GM18951 (cell line): ENCODE measurements at regions not wholly inside any gene's neighbourhood (a gene's known extent, or its start where the extent isn't known, plus 50 kb on each side); places are given as distances from the start of the nearest gene placed in this dataset.
"Not testable (repeated sequence)": the region's sequence is repeated elsewhere in the genome, so short reads cannot be mapped to it uniquely, and the experiment has no call there.

Experiments
- POLR2A ChIP-seq: IDR thresholded peaks from 4 replicates; pipeline ENCODE4 v1.6.1; 2011; ENCODE audit warnings: mild to moderate bottlenecking; ENCODE audit not compliant: insufficient read length, insufficient read depth; ENCODE audit errors: extremely low read depth
- in situ Hi-C: fragments of 300-500 bp; cut with MboI; formaldehyde crosslinking; loops from one replicate; pipeline ENCODE4 v1.12.0; 2022; ENCODE audit warnings: low sequenced_read_pairs, mixed read lengths, inconsistent platforms; ENCODE audit not compliant: unreplicated experiment

DNA sequence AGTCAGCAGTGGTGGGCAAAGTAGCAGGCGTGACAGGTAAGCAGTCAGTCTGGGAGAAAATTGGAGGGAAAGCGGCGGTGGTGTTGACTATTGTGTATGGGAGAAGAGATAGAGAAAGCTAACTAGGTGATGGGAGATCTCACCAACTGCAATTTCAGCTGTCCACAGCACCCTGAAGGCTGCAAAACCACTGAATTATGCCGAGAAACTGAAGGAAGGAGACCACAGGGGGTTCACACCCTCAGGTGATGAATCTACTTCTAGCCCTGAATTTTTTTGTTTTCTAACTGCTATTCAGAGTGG, 631.5 kb downstream of the UQCRFS1 start:
- no peak for TF ChIP-seq POLR2A
- in situ Hi-C loops = no loop called here

DNA sequence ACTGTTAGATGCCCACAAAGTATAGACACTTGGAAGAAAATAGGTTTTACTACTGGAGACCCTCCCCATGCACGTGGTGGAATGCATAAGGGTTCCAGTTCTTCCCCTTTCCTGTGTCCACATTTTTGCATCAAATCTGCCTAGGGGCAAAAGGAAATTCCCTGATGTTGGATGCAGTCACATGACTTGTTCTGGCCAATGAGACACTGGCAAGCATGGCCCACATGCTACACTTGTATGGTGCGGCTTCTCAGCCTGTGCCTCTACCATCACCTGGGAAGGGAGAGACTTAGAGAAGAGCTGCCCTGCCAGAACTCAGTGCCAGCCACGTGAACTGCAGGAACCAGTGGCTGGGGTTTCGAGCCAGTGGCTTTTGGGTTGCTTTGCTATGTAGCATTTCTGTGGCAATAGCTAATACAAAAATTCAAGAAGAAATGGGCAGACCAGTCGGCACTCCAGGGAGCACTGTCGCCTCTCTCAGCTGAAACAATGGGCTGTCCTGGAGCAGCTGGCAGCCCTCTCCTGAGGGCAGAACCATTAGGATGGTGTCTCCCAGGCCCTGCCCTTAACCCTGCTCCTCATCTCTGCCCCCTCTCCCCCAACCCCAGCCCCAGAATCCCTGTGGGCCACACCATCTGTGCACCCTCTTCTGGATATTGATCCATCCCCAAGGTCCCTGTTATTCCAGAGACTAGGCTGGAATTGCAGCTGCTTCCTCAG, 634.0 kb downstream of the UQCRFS1 start:
- in situ Hi-C loops = no loop called here
- TF ChIP-seq POLR2A = no peak

DNA sequence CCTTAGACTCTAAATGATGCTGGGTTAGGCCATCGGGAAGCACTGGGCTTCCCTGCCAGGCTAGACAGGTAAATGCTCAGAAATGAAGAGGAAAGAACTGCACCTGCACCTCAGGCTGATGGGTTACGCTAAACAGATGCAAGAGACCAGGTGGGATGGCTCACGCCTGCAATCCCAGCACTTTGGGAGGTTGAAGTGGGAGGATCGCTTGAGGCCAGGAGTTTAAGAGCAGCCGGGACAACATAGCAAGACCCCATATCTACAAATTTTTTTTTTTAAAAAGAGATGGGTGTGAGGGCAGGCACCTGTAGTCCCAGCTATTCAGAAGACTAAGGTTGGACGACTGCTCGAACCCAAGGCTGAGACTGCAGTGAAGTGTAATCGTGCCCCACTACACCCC, 634.7 kb downstream of the UQCRFS1 start:
- no peak for TF ChIP-seq POLR2A
- in situ Hi-C loops = no loop called here

DNA sequence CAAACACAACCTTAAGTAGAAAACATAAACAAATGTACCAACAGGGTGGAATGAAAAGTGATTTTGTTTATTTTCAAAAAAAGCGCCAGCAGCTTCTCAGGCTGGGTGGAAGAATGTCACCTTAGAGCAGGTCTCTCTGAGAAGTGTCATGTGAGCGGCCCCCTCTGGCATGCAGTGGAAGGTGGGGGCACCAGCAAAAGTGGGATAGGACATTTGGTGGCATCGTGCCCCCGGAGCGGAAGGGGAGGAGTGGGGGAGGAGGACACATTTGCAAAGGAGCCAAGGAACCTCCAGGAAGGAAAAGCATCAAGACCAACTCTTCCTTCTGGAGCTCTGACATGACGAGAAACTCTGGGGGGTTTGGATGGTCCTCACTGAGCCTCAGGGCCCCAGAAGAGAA, 635.3 kb downstream of the UQCRFS1 start:
- in situ Hi-C loops = no loop called here
- no peak for TF ChIP-seq POLR2A

DNA sequence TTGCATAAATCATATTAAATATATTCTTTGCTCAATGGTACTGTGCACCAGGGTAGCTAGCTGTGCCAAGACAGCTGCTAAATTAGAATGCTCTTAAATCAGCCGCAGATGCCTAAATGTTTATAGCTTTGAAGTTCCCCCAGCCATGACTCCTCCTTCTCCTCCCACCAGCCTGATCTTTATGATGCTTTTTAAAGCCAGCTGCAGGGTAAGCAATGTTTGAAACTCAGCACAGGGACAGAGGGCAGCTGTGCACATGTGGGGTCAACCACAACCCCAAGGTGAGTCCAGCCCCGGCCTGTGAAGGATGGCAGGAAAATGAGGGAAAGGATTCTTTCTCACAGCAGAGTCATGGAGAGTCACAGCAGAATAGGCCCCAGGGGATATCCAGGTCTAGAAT, 635.7 kb downstream of the UQCRFS1 start:
- in situ Hi-C loops = no loop called here
- TF ChIP-seq POLR2A = no peak

DNA sequence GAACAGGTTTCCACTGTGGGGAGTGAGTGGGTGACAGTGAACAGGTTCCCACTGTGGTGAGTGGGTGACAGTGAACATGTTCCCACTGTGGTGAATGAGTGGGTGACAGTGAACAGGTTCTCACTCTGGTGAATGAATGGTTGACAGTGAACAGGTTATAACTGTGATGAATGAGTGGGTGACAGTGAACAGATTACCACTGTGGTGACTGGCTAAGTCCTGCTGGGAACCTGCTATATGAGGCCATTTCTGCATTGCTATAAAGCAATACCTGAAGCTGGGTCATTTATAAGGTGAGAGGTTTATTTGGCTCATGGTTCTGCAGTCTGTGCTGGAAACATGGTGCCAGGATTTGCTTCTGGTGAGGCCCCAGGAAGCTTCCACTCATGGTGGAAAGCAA, 637.1 kb downstream of the UQCRFS1 start:
- in situ Hi-C loops = no loop called here
- no peak for TF ChIP-seq POLR2A

DNA sequence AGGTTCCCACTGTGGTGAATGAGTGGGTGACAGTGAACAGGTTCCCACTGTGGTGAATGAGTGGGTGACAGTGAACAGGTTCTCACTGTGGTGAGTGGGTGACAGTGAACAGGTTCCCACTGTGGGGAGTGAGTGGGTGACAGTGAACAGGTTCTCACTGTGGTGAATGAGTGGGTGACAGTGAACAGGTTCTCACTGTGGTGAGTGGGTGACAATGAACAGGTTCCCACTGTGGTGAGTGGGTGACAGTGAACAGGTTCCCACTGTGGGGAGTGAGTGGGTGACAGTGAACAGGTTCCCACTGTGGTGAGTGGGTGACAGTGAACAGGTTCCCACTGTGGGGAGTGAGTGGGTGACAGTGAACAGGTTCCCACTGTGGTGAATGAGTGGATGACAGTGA, 637.6 kb downstream of the UQCRFS1 start:
- in situ Hi-C loops = not testable (repeated sequence)

DNA sequence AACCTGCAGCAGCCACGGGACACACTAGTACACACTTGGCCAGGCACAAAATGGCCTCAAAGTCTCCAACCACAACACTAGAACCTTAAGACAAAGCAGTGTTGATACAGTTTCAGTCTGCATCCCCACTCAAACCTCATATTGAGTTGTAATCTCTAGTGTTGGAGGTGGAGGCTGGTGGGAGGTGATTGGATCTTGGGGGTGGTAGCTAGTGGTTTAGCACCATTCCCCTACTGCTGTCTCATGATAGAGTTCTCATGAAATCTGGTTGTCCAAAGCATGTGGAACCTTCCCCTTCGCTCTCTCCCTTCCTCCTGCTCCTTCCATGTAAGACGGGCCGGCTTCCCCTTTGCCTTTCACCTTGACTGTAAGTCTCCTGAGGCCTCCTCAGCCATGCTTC, 638.7 kb downstream of the UQCRFS1 start:
- in situ Hi-C loops = no loop called here

DNA sequence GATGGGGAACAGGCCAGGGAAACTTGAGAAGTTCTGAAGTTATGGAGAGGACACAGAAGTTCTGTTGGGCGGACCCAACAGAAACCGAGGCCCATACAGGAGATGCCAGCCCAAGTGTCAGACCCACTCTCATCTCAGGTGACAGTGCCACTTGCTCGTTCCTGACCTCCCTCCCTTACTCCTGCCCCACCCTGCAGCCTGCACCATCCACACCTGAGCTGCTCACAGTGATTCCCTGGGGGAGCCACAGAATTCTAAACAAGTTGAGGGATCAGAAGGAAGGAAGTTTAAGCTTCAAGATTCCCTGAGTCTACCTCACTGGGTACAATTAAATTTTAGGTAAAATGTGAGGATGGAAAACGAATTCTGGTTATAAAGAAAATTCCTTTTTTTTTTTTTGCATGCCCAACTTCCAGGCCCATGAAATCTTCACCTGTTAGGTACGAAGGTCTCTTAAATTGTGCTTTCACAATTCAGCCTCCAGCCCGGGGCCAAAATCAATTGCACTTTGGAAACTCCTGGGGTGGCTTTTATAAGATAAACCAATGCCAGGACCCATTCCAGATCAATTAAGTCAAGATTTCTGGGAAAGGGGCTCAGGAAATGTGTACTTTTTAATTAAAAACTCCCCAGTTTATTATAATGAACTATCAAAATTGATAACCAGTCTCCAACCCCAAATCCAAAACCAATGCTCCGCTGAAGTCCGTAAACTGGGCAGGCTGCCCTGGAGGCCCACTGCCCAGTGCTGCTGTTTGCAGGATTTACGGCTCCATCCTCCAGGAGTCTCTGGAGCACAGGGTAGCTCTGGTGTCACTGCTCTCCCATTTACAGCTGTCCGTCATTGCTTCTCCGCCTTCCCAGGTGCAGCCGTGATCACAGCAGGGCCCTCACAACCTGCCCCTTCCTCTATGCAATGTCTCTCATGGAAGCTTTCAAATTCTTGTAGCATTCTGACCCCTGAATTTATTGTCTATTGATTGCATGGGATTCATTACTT, 643.5 kb downstream of the UQCRFS1 start:
- TF ChIP-seq POLR2A = no peak
- in situ Hi-C loops = no loop called here

More for the DNA sequence above, 638.7 kb downstream of the UQCRFS1 start:
- TF ChIP-seq POLR2A = no peak

DNA sequence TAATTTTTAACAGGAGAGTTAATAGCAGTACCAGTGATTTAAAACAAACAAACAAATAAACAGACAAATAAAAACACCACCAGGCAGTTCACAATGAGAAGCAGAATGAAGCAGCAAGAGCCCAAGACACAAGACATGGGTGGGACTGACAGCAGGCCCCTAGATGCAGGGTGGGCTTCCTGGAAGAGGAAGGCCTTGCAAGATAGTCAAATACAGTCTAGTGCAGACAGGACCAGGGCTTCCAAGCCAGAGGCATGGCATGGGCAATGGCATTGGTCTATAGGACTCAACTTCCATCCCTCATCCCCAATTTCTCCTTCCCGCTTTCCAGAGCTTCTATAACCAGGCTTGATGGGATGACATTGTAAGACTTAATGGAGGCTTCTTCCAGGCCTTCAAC, 645.1 kb downstream of the UQCRFS1 start:
- in situ Hi-C loops = no loop called here
- no peak for TF ChIP-seq POLR2A

DNA sequence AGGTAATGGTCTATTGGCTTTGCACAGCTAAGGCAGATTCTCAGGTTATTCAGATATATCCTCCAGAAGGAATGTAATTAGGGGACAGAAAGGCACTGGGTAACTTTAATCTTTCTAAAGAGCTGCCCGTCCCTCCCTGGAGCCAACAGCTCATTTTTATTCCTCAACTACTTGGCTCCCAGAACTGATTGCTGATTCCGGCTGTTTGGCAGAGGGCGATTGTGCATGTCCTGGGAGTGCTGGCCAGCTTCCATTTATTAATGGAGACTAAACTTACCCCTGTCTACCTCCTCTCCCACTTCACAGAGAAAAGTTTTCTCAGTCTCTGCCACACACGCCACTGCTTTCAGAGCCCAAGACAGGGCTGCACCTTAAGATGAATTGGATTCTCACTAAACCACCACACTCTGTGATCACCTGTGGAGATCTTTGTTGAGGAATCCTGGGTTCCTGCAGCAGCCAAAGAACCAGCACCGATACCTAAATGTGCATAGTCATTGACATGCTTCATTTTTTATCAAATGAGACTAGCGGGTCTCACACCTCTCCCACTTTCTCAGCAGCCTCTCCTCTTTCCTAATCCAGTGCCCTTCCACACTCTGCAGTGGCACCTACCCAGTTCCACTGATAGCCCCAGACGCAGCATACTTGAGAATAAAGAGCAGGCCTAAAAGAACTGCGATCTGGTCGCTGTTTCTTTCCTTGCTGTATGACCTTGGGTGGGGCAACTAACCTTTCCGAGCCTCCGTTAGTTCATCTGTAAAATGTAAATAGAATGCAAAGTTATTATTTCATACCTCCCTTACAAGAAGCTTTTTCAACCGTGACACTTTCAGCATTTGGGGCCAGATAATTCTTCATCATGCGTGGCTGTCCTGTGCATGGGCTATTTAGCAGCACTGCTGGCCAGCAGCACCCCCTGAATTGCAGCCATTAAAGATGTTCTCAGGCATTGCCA, 648.7 kb downstream of the UQCRFS1 start:
- TF ChIP-seq POLR2A = no peak
- in situ Hi-C loops = no loop called here

DNA sequence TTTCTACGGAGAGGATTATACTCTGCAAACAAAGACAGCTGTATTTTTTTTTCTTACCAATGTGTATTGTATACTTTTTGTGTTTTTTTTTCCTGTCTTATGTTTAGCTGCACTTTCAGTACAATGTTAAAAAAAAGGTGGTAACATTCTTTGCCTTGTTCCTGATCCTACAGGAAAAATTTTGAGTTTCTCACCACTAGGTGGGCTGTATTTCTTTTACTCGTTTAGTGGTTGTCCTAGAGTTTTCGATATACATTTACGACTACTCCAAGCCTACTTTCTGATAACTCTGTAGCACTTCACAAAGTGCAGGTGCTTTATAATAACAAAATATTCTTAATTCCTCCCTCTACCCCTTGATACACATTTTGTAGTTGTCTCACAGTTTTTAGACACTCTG, 652.2 kb downstream of the UQCRFS1 start:
- no peak for TF ChIP-seq POLR2A
- in situ Hi-C loops = no loop called here

DNA sequence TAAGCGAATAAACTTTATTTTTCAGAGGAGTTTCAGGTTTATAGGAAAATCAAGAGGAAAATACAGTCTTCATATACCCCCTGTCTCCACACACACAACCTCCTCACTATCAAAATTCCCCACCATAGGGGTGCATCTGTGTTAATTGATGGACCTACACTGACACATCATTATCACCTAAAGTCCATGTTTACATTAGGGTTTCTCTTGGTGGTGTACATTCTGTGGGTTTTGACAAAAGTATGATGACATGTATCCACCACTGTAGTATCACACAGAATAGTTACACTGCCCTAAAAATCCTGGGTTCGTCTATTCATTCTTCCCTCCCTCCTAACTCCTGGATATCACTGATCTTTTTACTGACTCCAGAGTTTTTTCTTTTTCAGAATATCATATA, 654.2 kb downstream of the UQCRFS1 start:
- no peak for TF ChIP-seq POLR2A
- in situ Hi-C loops = no loop called here
